ENCODE measurements at regions not wholly inside any gene's neighbourhood (a gene's known extent, or its start where the extent isn't known, plus 50 kb on each side); places are given as distances from the start of the nearest gene placed in this dataset.

- H3K36me3 ChIP-seq = no peaks in the 10 kb centered on the region
- H3K4me1 ChIP-seq (replicated peaks) = no peaks in the 10 kb centered on the region
- no peak for DNase-seq (ENCODE audit: low spot score)
- 27% methylated on average over 6 of the region's 6 CpGs for WGBS
- TF ChIP-seq POLR2AphosphoS5 (IDR thresholded peaks at IDR 0.05) (no peak), CTCF (IDR thresholded peaks at IDR 0.05) (no peak), POLR2A (IDR thresholded peaks at IDR 0.05) (no peak)
- no peak overlapping the region for H3K4me3 ChIP-seq
- intact Hi-C loops (cut with DNase I) = no loop called here
- no peaks in the 10 kb centered on the region for H3K27me3 ChIP-seq (replicated peaks; ENCODE audit: insufficient read depth)
- no peaks in the 10 kb centered on the region for H3K9me3 ChIP-seq
- no peak overlapping the region for H3K27ac ChIP-seq
Measured at GRCh38 chr16:16828913-16829398, 450.0 kb downstream of the NPIPA7 start.

GRCh38 chr16:16830401-16830800 is 451.5 kb downstream of the NPIPA7 start:
- WGBS = 58% methylated on average over 1 of the region's 1 CpG
- no peaks in the 10 kb centered on the region for H3K4me1 ChIP-seq (replicated peaks)
- no peak overlapping the region for H3K27ac ChIP-seq
- no peaks in the 10 kb centered on the region for H3K27me3 ChIP-seq (replicated peaks; ENCODE audit: insufficient read depth)
- intact Hi-C loops (cut with DNase I) = no loop called here
- no peak for DNase-seq (ENCODE audit: low spot score)
- no peak for TF ChIP-seq POLR2A (IDR thresholded peaks at IDR 0.05)
- TF ChIP-seq CTCF (IDR thresholded peaks at IDR 0.05) = no peak
- no peak for TF ChIP-seq POLR2AphosphoS5 (IDR thresholded peaks at IDR 0.05)
- no peak overlapping the region for H3K4me3 ChIP-seq
- H3K9me3 ChIP-seq = no peaks in the 10 kb centered on the region
- no peaks in the 10 kb centered on the region for H3K36me3 ChIP-seq

GRCh38 chr16:16830973-16831372 is 452.0 kb downstream of the NPIPA7 start:
- WGBS = 78% methylated on average over 2 of the region's 2 CpGs
- H3K4me3 ChIP-seq = no peak overlapping the region
- H3K36me3 ChIP-seq = no peaks in the 10 kb centered on the region
- no peak for DNase-seq (ENCODE audit: low spot score)
- H3K9me3 ChIP-seq = no peaks in the 10 kb centered on the region
- H3K4me1 ChIP-seq (replicated peaks) = no peaks in the 10 kb centered on the region
- TF ChIP-seq POLR2AphosphoS5 (IDR thresholded peaks at IDR 0.05) = no peak
- no peak for TF ChIP-seq POLR2A (IDR thresholded peaks at IDR 0.05)
- no peak for TF ChIP-seq CTCF (IDR thresholded peaks at IDR 0.05)
- H3K27ac ChIP-seq = no peak overlapping the region
- no peaks in the 10 kb centered on the region for H3K27me3 ChIP-seq (replicated peaks; ENCODE audit: insufficient read depth)
- intact Hi-C loops (cut with DNase I) = no loop called here

- TF ChIP-seq POLR2AphosphoS5 (IDR thresholded peaks at IDR 0.05) (no peak), CTCF (IDR thresholded peaks at IDR 0.05) (no peak), POLR2A (IDR thresholded peaks at IDR 0.05) (no peak)
- H3K27ac ChIP-seq = no peak overlapping the region
- H3K9me3 ChIP-seq = no peaks in the 10 kb centered on the region
- no peaks in the 10 kb centered on the region for H3K27me3 ChIP-seq (replicated peaks; ENCODE audit: insufficient read depth)
- intact Hi-C loops (cut with DNase I) = no loop called here
- WGBS = 91% methylated on average over 3 of the region's 3 CpGs
- H3K36me3 ChIP-seq = no peaks in the 10 kb centered on the region
- no peak overlapping the region for H3K4me3 ChIP-seq
- no peaks in the 10 kb centered on the region for H3K4me1 ChIP-seq (replicated peaks)
- DNase-seq (ENCODE audit: low spot score) = no peak
Measured at GRCh38 chr16:16833165-16833564, 454.2 kb downstream of the NPIPA7 start.

- DNase-seq (ENCODE audit: low spot score) = no peak
- Histone ChIP-seq H3K4me3 (no peak overlapping the region), H3K27ac (no peak overlapping the region), H3K9me3 (no peaks in the 10 kb centered on the region), H3K27me3 (replicated peaks; ENCODE audit: insufficient read depth) (no peaks in the 10 kb centered on the region), H3K36me3 (no peaks in the 10 kb centered on the region), H3K4me1 (replicated peaks) (no peaks in the 10 kb centered on the region)
- TF ChIP-seq CTCF (IDR thresholded peaks at IDR 0.05) = no peak
- TF ChIP-seq POLR2A (IDR thresholded peaks at IDR 0.05) = no peak
- no peak for TF ChIP-seq POLR2AphosphoS5 (IDR thresholded peaks at IDR 0.05)
- 62% methylated on average over 5 of the region's 5 CpGs for WGBS
- intact Hi-C loops (cut with DNase I) = loop anchor here (10.0 kb wide), 1 partner anchor 735 kb away; no protein-coding TSS in a partner anchor
Measured at GRCh38 chr16:16850274-16850673, 471.3 kb downstream of the NPIPA7 start.

Data from prostate gland (tissue), 2 donors.